GM12872 (cell line): ENCODE measurements at regions not wholly inside any gene's neighbourhood (a gene's known extent, or its start where the extent isn't known, plus 50 kb on each side); places are given as distances from the start of the nearest gene placed in this dataset.

Experiments used
- TF ChIP-seq, protein P1 (sequence below): IDR thresholded peaks from 3 replicates; pipeline ENCODE4 v1.5.1; 2011; ENCODE audit warnings: low read depth, mild to moderate bottlenecking, low read length, moderate library complexity; ENCODE audit not compliant: insufficient read depth

GRCh38 chr12:20210621-20211215, 157.6 kb upstream of the PDE3A start:
- TF ChIP-seq, protein P1, sequence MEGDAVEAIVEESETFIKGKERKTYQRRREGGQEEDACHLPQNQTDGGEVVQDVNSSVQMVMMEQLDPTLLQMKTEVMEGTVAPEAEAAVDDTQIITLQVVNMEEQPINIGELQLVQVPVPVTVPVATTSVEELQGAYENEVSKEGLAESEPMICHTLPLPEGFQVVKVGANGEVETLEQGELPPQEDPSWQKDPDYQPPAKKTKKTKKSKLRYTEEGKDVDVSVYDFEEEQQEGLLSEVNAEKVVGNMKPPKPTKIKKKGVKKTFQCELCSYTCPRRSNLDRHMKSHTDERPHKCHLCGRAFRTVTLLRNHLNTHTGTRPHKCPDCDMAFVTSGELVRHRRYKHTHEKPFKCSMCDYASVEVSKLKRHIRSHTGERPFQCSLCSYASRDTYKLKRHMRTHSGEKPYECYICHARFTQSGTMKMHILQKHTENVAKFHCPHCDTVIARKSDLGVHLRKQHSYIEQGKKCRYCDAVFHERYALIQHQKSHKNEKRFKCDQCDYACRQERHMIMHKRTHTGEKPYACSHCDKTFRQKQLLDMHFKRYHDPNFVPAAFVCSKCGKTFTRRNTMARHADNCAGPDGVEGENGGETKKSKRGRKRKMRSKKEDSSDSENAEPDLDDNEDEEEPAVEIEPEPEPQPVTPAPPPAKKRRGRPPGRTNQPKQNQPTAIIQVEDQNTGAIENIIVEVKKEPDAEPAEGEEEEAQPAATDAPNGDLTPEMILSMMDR: no peak

GRCh38 chr12:20211541-20211940, 156.8 kb upstream of the PDE3A start:
- TF ChIP-seq, protein P1: no peak

DNA sequence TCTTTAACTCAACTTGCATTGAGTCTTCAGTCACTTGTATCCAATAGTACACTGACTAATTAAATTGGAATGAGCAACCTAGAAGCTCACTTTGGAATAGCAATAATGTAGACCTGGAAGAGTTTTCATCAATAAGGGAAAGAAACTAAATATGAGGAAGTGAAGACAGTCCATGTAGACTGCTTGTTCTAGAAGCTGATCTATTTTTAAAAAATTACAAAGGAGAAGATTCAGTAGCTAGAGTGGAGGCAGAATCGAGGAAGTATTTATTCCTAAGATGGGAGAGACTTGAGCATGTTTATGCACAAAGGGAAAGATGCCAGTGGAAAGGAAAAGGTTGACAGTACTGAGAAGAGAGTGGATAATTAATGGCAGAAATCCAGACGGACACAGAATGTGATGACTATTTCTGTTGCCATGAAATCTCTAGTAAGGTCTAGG, 156.3 kb upstream of the PDE3A start:
- TF ChIP-seq, protein P1: no peak

GRCh38 chr12:20212658-20213555, 155.4 kb upstream of the PDE3A start:
- TF ChIP-seq, protein P1: no peak

- TF ChIP-seq, protein P1: no peak
Observed at GRCh38 chr12:20213723-20214625, 154.4 kb upstream of the PDE3A start.

- TF ChIP-seq, protein P1: no peak
Observed at GRCh38 chr12:20220339-20220738, 148.0 kb upstream of the PDE3A start.

- TF ChIP-seq, protein P1: no peak
Observed at GRCh38 chr12:20232931-20233675, 135.2 kb upstream of the PDE3A start.
